ENCODE measurements at regions not wholly inside any gene's neighbourhood (a gene's known extent, or its start where the extent isn't known, plus 50 kb on each side); places are given as distances from the start of the nearest gene placed in this dataset.

DNA sequence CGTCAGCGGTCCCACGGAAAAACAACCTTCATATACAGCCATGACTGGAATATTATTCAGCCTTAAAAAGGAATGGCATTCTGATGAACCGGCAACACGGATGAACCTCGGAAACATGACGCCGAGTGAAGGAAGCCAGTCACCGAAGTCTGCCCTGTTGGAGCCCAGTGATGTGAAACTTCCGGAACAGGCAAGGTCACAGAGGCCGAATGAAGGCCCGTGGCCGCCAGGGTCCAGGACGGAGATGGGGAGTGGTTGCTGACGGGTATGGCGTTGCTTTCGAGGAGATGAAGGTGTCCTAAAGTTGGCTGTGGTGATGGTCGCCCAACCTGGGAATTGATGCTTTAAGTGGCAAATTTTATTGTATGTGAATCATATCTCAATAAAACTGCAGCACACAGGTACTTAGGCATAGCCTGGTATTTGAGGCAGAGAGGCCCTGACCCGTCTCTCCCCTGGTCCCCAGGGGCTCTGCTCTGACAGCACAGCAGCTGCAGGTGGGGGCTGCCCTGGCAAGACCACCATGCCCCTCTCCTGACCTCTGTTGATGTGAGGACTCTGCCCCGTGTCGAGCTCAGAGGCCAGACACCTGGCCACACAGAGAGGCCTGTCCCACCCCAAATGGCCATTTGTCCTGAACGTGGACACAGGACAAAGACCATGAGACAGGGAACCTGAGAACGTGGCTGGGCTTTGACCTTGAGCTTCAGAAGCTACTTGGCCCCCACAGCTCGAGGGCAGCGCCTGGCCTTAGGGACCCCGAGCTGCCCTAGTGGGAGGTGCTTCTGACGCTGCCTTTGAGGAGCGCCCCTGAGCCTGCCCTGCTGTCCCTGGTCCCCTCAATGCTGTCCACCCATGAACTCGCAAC lies 1090.8 kb downstream of the BRD1 start:
- no peaks in the 10 kb centered on the region for H3K4me1 ChIP-seq (ENCODE audit: insufficient read depth, low read length)
- no peak overlapping the region for H3K4me3 ChIP-seq (ENCODE audit: low read length)
- H2AFZ ChIP-seq (ENCODE audit: low read depth, low read length), result no peak overlapping the region
- no peaks in the 10 kb centered on the region for H3K27me3 ChIP-seq (ENCODE audit: insufficient read depth, low read length)
- H3K36me3 ChIP-seq (ENCODE audit: insufficient read depth, low read length), result no peaks in the 10 kb centered on the region
- H3K9me3 ChIP-seq (ENCODE audit: low read length), result no peaks in the 10 kb centered on the region

DNA sequence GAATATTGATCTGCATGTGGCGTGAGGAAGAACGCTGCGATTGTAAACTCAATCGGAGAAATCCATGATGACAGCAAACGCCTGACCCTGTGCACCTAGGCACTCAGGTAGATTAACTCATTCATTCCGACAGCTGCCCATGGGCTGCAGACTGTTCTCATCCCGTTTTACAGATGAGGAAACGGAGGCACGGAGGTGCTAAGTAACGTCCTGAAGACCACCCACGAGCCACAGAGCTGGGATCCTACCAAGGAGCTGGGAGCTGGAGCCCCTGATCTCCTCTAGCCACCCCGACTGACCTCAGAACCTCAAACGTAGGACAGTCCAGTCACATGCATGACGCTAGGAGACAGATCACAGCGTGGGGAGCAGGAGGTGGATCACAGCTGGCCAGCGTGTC lies 1092.7 kb downstream of the BRD1 start:
- H3K36me3 ChIP-seq (ENCODE audit: insufficient read depth, low read length), result no peaks in the 10 kb centered on the region
- no peak overlapping the region for H3K4me3 ChIP-seq (ENCODE audit: low read length)
- H2AFZ ChIP-seq (ENCODE audit: low read depth, low read length), result no peak overlapping the region
- no peaks in the 10 kb centered on the region for H3K27me3 ChIP-seq (ENCODE audit: insufficient read depth, low read length)
- H3K9me3 ChIP-seq (ENCODE audit: low read length), result no peaks in the 10 kb centered on the region
- no peaks in the 10 kb centered on the region for H3K4me1 ChIP-seq (ENCODE audit: insufficient read depth, low read length)

DNA sequence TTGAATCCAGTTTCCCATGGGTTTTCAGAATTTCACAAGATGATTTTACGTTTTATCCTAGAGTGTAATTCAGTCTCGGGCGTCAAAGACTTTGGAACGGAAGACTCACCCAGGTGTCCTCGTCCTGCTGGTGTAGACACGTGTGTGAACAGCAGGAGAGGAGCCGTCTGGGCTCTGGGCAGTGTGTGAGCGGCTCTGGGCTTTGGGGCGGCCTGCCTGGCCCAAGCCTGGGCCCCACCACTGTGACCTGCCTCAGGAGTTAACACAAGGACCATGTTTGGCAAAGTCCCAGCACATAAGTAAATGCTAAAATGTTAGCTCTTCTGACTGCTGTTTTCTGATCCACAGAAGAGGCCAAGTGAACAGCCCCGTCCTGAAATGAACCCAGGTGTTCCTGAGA lies 1093.3 kb downstream of the BRD1 start:
- Histone ChIP-seq H3K4me1 (ENCODE audit: insufficient read depth, low read length) (no peaks in the 10 kb centered on the region), H2AFZ (ENCODE audit: low read depth, low read length) (no peak overlapping the region), H3K4me3 (ENCODE audit: low read length) (no peak overlapping the region)

DNA sequence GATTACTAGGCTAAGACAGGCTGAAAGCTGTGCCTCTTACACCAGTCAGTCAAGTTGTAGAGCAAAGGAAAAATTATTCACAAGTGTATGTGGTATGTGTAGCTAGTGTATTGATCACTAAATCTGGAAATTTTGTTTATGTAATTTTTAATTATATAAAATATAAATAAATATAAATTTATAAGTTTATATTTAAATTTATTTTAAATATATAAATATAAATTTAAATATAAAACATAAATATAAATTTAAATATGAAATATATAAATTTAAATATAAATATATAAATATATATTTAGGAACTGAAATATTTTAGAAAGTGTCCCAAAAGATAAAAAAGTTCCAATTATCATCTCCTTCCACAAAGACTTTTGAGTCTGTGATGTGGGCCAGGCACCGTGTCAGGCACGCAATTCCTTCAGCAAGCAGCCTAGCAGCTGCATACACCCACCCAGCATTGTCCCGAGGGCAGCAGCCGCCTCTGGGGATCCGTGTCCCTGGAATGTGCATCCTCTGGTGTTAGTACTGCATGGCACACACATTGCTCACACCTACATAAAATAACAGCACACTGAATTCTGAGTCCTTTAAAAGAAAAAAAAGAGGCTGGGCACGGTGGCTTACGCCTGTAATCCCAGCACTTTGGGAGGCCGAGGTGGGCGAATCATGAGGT lies 1098.0 kb downstream of the BRD1 start:
- Histone ChIP-seq H3K36me3 (ENCODE audit: insufficient read depth, low read length) (no peaks in the 10 kb centered on the region), H3K27me3 (ENCODE audit: insufficient read depth, low read length) (no peaks in the 10 kb centered on the region), H3K9me3 (ENCODE audit: low read length) (no peaks in the 10 kb centered on the region), H3K4me3 (ENCODE audit: low read length) (no peak overlapping the region), H2AFZ (ENCODE audit: low read depth, low read length) (no peak overlapping the region), H3K4me1 (ENCODE audit: insufficient read depth, low read length) (no peaks in the 10 kb centered on the region)

More for the DNA sequence above, 1093.3 kb downstream of the BRD1 start:
- Histone ChIP-seq H3K27me3 (ENCODE audit: insufficient read depth, low read length) (no peaks in the 10 kb centered on the region), H3K36me3 (ENCODE audit: insufficient read depth, low read length) (no peaks in the 10 kb centered on the region), H3K9me3 (ENCODE audit: low read length) (no peaks in the 10 kb centered on the region)

DNA sequence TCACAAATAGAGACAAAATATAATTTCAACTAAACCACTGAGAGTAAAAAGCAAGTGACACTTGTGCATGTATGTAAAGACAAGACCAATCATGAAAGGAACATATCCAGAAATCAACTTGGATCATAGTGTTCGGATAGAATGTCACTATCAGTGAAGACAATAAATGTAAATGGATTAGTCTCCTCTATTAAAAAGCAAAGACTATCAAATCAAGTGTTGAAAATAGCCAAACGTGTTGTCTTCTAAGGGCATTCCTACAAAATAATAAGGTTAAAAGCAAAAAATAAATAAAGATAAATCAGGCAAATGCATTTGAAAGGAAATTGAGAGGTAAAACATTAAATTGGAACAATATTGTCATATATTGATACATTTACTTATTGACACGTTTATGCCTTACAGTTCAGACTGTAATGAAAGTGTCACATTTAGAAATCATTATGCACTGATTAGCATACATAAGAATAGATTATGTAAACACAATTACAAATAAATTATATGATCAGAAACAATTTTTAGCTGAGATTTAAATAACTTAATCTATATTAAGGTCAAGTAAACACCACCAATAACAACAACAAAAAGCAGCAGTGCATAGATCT lies 1100.1 kb downstream of the BRD1 start:
- H3K4me1 ChIP-seq (ENCODE audit: insufficient read depth, low read length), result no peaks in the 10 kb centered on the region
- no peaks in the 10 kb centered on the region for H3K36me3 ChIP-seq (ENCODE audit: insufficient read depth, low read length)
- H3K27me3 ChIP-seq (ENCODE audit: insufficient read depth, low read length), result no peaks in the 10 kb centered on the region
- H3K4me3 ChIP-seq (ENCODE audit: low read length), result no peak overlapping the region
- no peaks in the 10 kb centered on the region for H3K9me3 ChIP-seq (ENCODE audit: low read length)
- H2AFZ ChIP-seq (ENCODE audit: low read depth, low read length), result no peak overlapping the region

DNA sequence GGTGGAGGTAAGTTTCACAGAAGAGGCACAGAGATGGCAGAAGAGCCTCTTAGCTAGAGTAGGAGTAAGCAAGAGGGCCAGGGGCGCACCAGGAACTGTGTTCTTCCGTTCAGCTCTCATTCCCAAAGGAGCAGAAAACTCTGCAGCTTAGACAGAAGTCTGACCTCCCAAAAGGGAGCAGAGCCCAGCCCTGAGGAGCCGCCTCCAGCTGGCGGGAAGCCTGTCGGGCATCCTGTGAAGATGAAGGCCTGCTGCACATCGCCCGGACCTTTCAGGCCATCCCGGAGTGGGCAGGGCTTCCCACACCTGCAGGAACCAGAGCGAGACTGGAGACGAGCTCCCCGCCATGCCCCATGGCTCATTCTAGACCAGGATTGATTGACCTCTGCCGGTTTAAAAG lies 1102.8 kb downstream of the BRD1 start:
- no peaks in the 10 kb centered on the region for H3K9me3 ChIP-seq (ENCODE audit: low read length)
- no peaks in the 10 kb centered on the region for H3K36me3 ChIP-seq (ENCODE audit: insufficient read depth, low read length)
- no peak overlapping the region for H3K4me3 ChIP-seq (ENCODE audit: low read length)
- H2AFZ ChIP-seq (ENCODE audit: low read depth, low read length), result no peak overlapping the region
- no peaks in the 10 kb centered on the region for H3K4me1 ChIP-seq (ENCODE audit: insufficient read depth, low read length)
- H3K27me3 ChIP-seq (ENCODE audit: insufficient read depth, low read length), result no peaks in the 10 kb centered on the region

DNA sequence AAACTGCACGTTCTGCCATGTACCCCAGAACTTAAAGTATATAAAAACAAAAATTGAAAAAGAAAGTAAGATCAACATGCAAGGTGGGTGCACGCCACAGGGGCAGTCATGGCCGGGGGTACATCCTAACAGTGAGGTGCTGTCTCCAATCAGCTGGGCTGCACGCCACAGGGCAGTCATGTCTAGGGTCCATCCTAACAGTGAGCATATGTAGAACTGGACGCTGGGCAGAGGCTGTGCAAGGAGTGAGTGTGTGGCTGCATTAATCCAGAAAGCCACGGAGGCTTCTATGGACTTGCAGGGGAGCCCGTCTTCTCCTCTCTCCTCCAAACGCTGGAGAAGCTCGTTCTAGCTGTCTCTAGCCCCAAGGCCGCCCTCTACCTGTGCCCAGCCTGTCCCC lies 1105.0 kb downstream of the BRD1 start:
- no peaks in the 10 kb centered on the region for H3K4me1 ChIP-seq (ENCODE audit: insufficient read depth, low read length)
- no peak overlapping the region for H3K4me3 ChIP-seq (ENCODE audit: low read length)
- H2AFZ ChIP-seq (ENCODE audit: low read depth, low read length), result no peak overlapping the region
- no peaks in the 10 kb centered on the region for H3K27me3 ChIP-seq (ENCODE audit: insufficient read depth, low read length)
- no peaks in the 10 kb centered on the region for H3K9me3 ChIP-seq (ENCODE audit: low read length)
- no peaks in the 10 kb centered on the region for H3K36me3 ChIP-seq (ENCODE audit: insufficient read depth, low read length)

DNA sequence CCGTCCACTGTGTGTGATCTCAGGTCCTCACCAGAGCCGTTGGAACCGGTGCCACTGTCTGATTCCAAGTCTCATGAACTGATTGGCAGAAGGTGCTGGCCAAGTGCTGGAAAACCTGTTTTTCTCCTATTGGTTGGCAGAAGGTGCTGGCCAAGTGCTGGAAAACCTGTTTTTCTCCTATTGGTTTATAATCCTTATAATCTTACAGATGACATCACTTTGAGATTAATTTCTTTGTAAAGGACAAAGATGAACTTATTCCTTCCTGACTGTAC lies 1106.3 kb downstream of the BRD1 start:
- Histone ChIP-seq H3K9me3 (ENCODE audit: low read length) (no peaks in the 10 kb centered on the region), H3K4me1 (ENCODE audit: insufficient read depth, low read length) (no peaks in the 10 kb centered on the region), H3K36me3 (ENCODE audit: insufficient read depth, low read length) (no peaks in the 10 kb centered on the region), H3K4me3 (ENCODE audit: low read length) (no peak overlapping the region), H2AFZ (ENCODE audit: low read depth, low read length) (no peak overlapping the region), H3K27me3 (ENCODE audit: insufficient read depth, low read length) (no peaks in the 10 kb centered on the region)

DNA sequence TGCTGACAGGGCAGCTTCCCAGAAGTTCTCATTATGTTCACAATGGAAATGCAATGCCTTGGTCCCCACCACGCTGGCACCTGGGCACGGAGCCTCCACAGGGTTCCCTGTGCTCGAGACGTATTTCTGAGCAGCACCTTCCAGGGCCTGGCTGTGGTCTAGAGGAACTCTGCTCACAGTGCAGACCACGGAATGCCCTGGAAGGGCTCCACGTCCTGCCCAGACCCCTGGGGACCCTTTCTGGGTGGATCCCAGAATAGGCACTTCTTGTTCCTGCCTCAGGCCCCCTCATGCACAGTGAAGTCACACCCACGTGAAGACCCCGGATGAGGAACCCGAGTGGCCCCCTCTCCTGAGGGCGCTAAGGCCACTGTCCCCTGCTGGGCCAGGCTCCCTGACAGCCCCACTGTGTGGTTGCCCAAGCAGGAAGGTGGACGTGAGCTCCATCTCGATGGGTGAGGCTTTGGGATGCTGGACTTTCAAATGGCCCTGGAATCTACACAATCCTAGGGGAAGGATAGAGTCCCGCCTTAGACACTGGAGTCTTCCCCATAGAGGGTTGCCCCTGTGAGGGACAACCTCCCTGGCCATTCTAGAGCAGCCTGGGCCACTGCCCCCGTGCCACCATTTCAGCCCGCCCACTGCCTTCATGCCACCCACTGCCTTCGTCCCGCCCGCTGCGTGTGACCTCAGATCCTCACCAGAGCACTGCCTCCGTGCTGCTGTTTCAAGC lies 1106.8 kb downstream of the BRD1 start:
- H3K36me3 ChIP-seq (ENCODE audit: insufficient read depth, low read length), result no peaks in the 10 kb centered on the region
- H3K9me3 ChIP-seq (ENCODE audit: low read length), result no peaks in the 10 kb centered on the region
- H2AFZ ChIP-seq (ENCODE audit: low read depth, low read length), result no peak overlapping the region
- no peaks in the 10 kb centered on the region for H3K4me1 ChIP-seq (ENCODE audit: insufficient read depth, low read length)
- no peak overlapping the region for H3K4me3 ChIP-seq (ENCODE audit: low read length)
- no peaks in the 10 kb centered on the region for H3K27me3 ChIP-seq (ENCODE audit: insufficient read depth, low read length)

DNA sequence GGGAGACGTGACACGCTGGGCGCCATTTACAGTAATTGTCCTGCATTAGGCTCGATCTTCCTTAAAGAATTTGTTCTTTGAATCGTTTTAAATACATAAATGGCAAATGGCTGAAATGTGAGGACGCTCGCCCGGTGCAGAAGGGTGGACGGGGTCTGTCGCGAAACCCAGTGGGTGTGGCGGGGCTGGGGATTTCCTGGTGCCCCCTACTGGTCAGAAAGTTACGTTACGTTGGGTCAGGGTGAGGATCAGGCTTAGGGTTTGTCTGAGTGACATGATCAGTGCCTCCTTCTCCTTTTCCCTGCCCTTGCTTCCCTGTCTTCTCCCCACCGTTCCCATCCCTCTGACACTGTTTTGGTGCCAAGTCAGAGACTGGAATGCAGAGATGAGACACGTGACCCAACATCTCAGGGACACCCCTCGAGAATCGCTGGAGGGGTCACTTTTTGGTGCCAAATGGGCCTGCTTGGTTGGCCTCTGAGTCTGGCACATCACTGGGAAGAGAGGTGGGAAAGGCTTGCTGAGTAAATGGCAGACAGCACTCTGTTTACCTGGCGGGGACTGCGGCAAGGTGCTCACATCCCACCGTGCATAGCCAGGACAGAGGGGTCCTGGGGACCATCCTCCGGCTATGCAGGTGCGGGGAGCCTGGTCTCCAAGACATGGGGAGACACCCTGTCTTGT lies 1107.6 kb downstream of the BRD1 start:
- no peaks in the 10 kb centered on the region for H3K27me3 ChIP-seq (ENCODE audit: insufficient read depth, low read length)
- no peaks in the 10 kb centered on the region for H3K4me1 ChIP-seq (ENCODE audit: insufficient read depth, low read length)
- no peaks in the 10 kb centered on the region for H3K9me3 ChIP-seq (ENCODE audit: low read length)
- H2AFZ ChIP-seq (ENCODE audit: low read depth, low read length), result no peak overlapping the region
- H3K36me3 ChIP-seq (ENCODE audit: insufficient read depth, low read length), result no peaks in the 10 kb centered on the region
- no peak overlapping the region for H3K4me3 ChIP-seq (ENCODE audit: low read length)

DNA sequence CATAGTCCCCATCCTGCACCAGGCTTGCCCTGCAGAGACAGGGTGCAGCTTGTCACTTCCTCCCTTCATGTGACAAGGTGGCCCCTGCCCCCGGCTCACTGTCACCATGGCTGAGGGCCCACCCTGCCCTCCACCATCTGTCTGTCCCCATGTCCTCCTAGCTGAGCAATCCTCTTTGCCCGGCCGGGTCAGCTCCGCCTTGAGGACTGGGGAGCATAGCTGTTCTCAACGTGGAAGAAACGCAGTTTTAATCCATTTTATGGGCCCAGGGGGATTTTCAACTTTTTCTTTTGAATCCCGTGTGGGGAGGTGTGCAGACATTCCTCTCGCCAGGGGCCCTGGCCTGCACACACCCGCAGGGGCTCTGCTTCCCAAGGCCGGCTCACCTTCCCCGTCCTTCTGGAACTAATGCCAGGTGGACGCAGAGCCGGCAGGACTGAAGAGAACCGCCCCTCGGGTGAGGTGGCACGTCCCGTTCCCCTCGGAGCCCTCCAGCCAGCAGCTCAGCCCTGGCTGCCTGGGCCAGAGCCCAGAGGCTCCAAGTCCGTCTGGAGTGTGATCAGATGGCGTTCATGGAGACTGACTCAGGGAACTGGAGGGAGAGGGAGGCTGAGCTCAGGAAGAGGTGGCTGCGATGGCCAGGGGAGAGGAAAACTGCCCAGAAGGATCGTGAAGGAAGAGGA lies 1108.7 kb downstream of the BRD1 start:
- Histone ChIP-seq H3K27me3 (ENCODE audit: insufficient read depth, low read length) (no peaks in the 10 kb centered on the region), H2AFZ (ENCODE audit: low read depth, low read length) (no peak overlapping the region), H3K4me3 (ENCODE audit: low read length) (no peak overlapping the region), H3K4me1 (ENCODE audit: insufficient read depth, low read length) (no peaks in the 10 kb centered on the region), H3K36me3 (ENCODE audit: insufficient read depth, low read length) (no peaks in the 10 kb centered on the region), H3K9me3 (ENCODE audit: low read length) (no peaks in the 10 kb centered on the region)

All from neuron (in vitro differentiated cells).